Brain microvascular endothelial cell (primary cell): ENCODE measurements at regions not wholly inside any gene's neighbourhood (a gene's known extent, or its start where the extent isn't known, plus 50 kb on each side); places are given as distances from the start of the nearest gene placed in this dataset.

Source experiments
- DNase-seq: peaks from one replicate; pipeline ENCODE4 v3.0.0-alpha.2; 2020
- H3K27ac ChIP-seq: fragments of 250-450 bp; sonication (Bioruptor Pico); 2 replicates; pipeline ENCODE4 v1.5.1; 2020; ENCODE audit warnings: mild to moderate bottlenecking, moderate library complexity
- H3K27me3 ChIP-seq: fragments of 250-450 bp; sonication (Bioruptor Pico); replicated peaks from 2 replicates; pipeline ENCODE4 v1.5.1; 2020; ENCODE audit warnings: mild to moderate bottlenecking
- H3K36me3 ChIP-seq: fragments of 250-450 bp; sonication (Bioruptor Pico); replicated peaks from 2 replicates; pipeline ENCODE4 v1.5.1; 2020; ENCODE audit warnings: mild to moderate bottlenecking
- H3K4me3 ChIP-seq: 2 replicates; pipeline ENCODE4 v1.5.1; 2011; ENCODE audit warnings: low read depth, mild to moderate bottlenecking, control low read depth, low read length, moderate library complexity
- CTCF ChIP-seq: IDR thresholded peaks from 2 replicates; pipeline ENCODE4 v1.5.1; 2011; ENCODE audit warnings: low read depth, mild to moderate bottlenecking, moderate library complexity, low read length, control low read depth, inconsistent platforms; ENCODE audit errors: missing control alignments
- in situ Hi-C: cut with HindIII; loops from 2 replicates; pipeline ENCODE4 v1.10.0; 2017; ENCODE audit warnings: low sequenced_read_pairs, low pct_ligation_motif_present

- no peak for DNase-seq
- no peaks in the 10 kb centered on the region for H3K27me3 ChIP-seq
- no peak overlapping the region for H3K27ac ChIP-seq
- TF ChIP-seq CTCF: no peak
- in situ Hi-C loops: no loop called here
- no peak overlapping the region for H3K4me3 ChIP-seq
- no peaks in the 10 kb centered on the region for H3K36me3 ChIP-seq
These were observed 88.3 kb upstream of the DAAM1 start for GRCh38 chr14:59100205-59100604.

- H3K27ac ChIP-seq: no peak overlapping the region
- in situ Hi-C loops: no loop called here
- no peak overlapping the region for H3K4me3 ChIP-seq
- TF ChIP-seq CTCF: no peak
- DNase-seq: no peak
- no peaks in the 10 kb centered on the region for H3K36me3 ChIP-seq
- H3K27me3 ChIP-seq: no peaks in the 10 kb centered on the region
These were observed 87.0 kb upstream of the DAAM1 start for GRCh38 chr14:59101476-59101875.

- no peaks in the 10 kb centered on the region for H3K27me3 ChIP-seq
- H3K4me3 ChIP-seq: no peak overlapping the region
- in situ Hi-C loops: no loop called here
- H3K36me3 ChIP-seq: no peaks in the 10 kb centered on the region
- TF ChIP-seq CTCF: no peak
- peak overlapping the region; percentile 38 for H3K27ac ChIP-seq
- DNase-seq: no peak
These were observed 85.1 kb upstream of the DAAM1 start for GRCh38 chr14:59103396-59103795.

GRCh38 chr14:59107819-59108218 lies 80.6 kb upstream of the DAAM1 start:
- H3K36me3 ChIP-seq: no peaks in the 10 kb centered on the region
- no peak overlapping the region for H3K4me3 ChIP-seq
- no peak for TF ChIP-seq CTCF
- no peak for DNase-seq
- H3K27me3 ChIP-seq: no peaks in the 10 kb centered on the region
- H3K27ac ChIP-seq: no peak overlapping the region
- in situ Hi-C loops: no loop called here

- no peaks in the 10 kb centered on the region for H3K27me3 ChIP-seq
- H3K27ac ChIP-seq: no peak overlapping the region
- DNase-seq: no peak
- no peak overlapping the region for H3K4me3 ChIP-seq
- no peak for TF ChIP-seq CTCF
- H3K36me3 ChIP-seq: no peaks in the 10 kb centered on the region
- in situ Hi-C loops: no loop called here
These were observed 71.5 kb upstream of the DAAM1 start for GRCh38 chr14:59116984-59117415.

- no peak overlapping the region for H3K27ac ChIP-seq
- no peak for DNase-seq
- no peaks in the 10 kb centered on the region for H3K27me3 ChIP-seq
- H3K36me3 ChIP-seq: no peaks in the 10 kb centered on the region
- H3K4me3 ChIP-seq: no peak overlapping the region
- in situ Hi-C loops: no loop called here
- TF ChIP-seq CTCF: no peak
These were observed 70.5 kb upstream of the DAAM1 start for GRCh38 chr14:59117754-59118528.
